Thyroid gland (tissue), 4 donors: ENCODE measurements at regions not wholly inside any gene's neighbourhood (a gene's known extent, or its start where the extent isn't known, plus 50 kb on each side); places are given as distances from the start of the nearest gene placed in this dataset.

Source experiments
- DNase-seq, 2 donors: peaks; one replicate each; pipeline ENCODE4 v3.0.0-alpha.2; 2019
- H3K27ac ChIP-seq, 3 donors: fragments of 200-600 bp; sonication (generic); 1 replicate in 2 of 3; 2 replicates in 1 of 3; pipeline ENCODE4 v1.5.1; 2016 to 2019; ENCODE audit warnings: mild to moderate bottlenecking in 1 of 3, moderate library complexity in 1 of 3
- H3K27me3 ChIP-seq: fragments of 200-600 bp; sonication (generic); one replicate; pipeline ENCODE4 v1.5.1; 2019
- H3K36me3 ChIP-seq, 2 donors: fragments of 200-600 bp; sonication (generic); one replicate each; pipeline ENCODE4 v1.5.1; 2016 to 2019
- H3K4me1 ChIP-seq, 2 donors: fragments of 200-600 bp; sonication (generic); one replicate each; pipeline ENCODE4 v1.5.1; 2017 to 2019
- H3K4me3 ChIP-seq, 3 donors: fragments of 200-600 bp; sonication (generic); replicated peaks in 1 of 3; 1 replicate in 2 of 3; 2 replicates in 1 of 3; pipeline ENCODE4 v1.5.1; 2016; ENCODE audit warnings: mild to moderate bottlenecking in 1 of 3
- H3K9me3 ChIP-seq: fragments of 200-600 bp; sonication (generic); one replicate; pipeline ENCODE4 v1.5.1; 2017
- POLR2A ChIP-seq, 2 donors: fragments of 450-650 bp; IDR thresholded peaks; one replicate each; pipeline ENCODE4 v1.6.1; 2017; ENCODE audit warnings: antibody characterized with exemption in 2 of 2, mild to moderate bottlenecking in 2 of 2, moderate library complexity in 1 of 2
- WGBS, 2 donors: methylation state at CpG; one replicate each; pipeline ENCODE4 v1.1.5; 2017; 5-methylcytosine and 5-hydroxymethylcytosine counted together
- intact Hi-C: fragments of 100-400 bp; cut with DNase I; formaldehyde crosslinking; loops from one replicate; pipeline ENCODE4 v1.15.1; 2023
- TF ChIP-seq, protein P1 (sequence below), 6 experiments: fragments of 200-600 bp in 3 of 6; fragments of 450-650 bp in 3 of 6; sonication (generic) in 3 of 6; IDR thresholded peaks; one replicate each; pipeline ENCODE4 v1.5.1; 2016 to 2019; ENCODE audit warnings: antibody characterized with exemption in 6 of 6, mild to moderate bottlenecking in 2 of 6, inconsistent platforms in 1 of 6, moderate library complexity in 1 of 6

- 78 to 85% methylated on average over 8 to 11 of the region's 12 CpGs for WGBS, 2 donors
- intact Hi-C loops, result no loop called here
- no peak overlapping the region for H3K27ac ChIP-seq
- no peaks in the 10 kb centered on the region for H3K4me1 ChIP-seq
- H3K9me3 ChIP-seq, result no peaks in the 10 kb centered on the region
- no peaks in the 10 kb centered on the region for H3K27me3 ChIP-seq
- TF ChIP-seq, protein P1, sequence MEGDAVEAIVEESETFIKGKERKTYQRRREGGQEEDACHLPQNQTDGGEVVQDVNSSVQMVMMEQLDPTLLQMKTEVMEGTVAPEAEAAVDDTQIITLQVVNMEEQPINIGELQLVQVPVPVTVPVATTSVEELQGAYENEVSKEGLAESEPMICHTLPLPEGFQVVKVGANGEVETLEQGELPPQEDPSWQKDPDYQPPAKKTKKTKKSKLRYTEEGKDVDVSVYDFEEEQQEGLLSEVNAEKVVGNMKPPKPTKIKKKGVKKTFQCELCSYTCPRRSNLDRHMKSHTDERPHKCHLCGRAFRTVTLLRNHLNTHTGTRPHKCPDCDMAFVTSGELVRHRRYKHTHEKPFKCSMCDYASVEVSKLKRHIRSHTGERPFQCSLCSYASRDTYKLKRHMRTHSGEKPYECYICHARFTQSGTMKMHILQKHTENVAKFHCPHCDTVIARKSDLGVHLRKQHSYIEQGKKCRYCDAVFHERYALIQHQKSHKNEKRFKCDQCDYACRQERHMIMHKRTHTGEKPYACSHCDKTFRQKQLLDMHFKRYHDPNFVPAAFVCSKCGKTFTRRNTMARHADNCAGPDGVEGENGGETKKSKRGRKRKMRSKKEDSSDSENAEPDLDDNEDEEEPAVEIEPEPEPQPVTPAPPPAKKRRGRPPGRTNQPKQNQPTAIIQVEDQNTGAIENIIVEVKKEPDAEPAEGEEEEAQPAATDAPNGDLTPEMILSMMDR (IDR thresholded peaks at IDR 0.05), result no peak
- TF ChIP-seq POLR2A (IDR thresholded peaks at IDR 0.05), result no peak
- DNase-seq, result no peak
- no peak overlapping the region for H3K4me3 ChIP-seq
- H3K36me3 ChIP-seq, result no peaks in the 10 kb centered on the region
Observed at GRCh38 chr3:72318504-72319193, 529.6 kb downstream of the SHQ1 start.

DNA sequence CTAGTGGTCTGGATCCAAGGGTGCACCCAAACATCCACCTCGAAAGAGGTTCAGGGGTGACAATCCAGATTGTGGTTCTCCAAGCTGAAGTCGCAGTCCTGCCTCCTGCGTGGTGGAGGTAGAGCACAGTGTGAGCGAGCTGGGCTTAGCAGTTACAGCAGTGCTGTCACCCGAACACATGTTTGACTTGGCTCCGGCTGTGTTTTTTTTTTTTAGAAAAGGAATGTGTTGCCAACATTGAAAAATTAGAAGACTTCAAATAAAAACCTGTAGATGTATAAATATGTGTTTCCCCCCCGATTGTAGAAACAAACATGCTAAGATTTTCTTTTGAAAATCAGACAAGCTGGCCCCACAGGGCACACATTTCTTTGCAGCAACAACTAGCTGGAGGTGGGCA is 530.8 kb downstream of the SHQ1 start:
- Histone ChIP-seq H3K4me1 (no peaks in the 10 kb centered on the region), H3K27me3 (no peaks in the 10 kb centered on the region), H3K36me3 (no peaks in the 10 kb centered on the region), H3K4me3 (no peak overlapping the region), H3K9me3 (no peaks in the 10 kb centered on the region), H3K27ac (no peak overlapping the region)
- 80 to 82% methylated on average over 7 of the region's 7 CpGs for WGBS, 2 donors
- TF ChIP-seq, protein P1 (IDR thresholded peaks at IDR 0.05), result no peak
- TF ChIP-seq POLR2A (IDR thresholded peaks at IDR 0.05), result no peak
- DNase-seq, result no peak
- intact Hi-C loops, result no loop called here

GRCh38 chr3:72316501-72317279 is 531.6 kb downstream of the SHQ1 start:
- H3K9me3 ChIP-seq, result no peaks in the 10 kb centered on the region
- no peak for TF ChIP-seq POLR2A (IDR thresholded peaks at IDR 0.05)
- TF ChIP-seq, protein P1 (IDR thresholded peaks at IDR 0.05), result no peak
- no peaks in the 10 kb centered on the region for H3K4me1 ChIP-seq
- H3K4me3 ChIP-seq, result no peak overlapping the region
- H3K27ac ChIP-seq, result no peak overlapping the region
- no peaks in the 10 kb centered on the region for H3K36me3 ChIP-seq
- whole genome bisulfite sequencing, 2 donors, result 86 to 90% methylated on average over 9 to 11 of the region's 13 CpGs
- intact Hi-C loops, result no loop called here
- no peak for DNase-seq
- no peaks in the 10 kb centered on the region for H3K27me3 ChIP-seq

DNA sequence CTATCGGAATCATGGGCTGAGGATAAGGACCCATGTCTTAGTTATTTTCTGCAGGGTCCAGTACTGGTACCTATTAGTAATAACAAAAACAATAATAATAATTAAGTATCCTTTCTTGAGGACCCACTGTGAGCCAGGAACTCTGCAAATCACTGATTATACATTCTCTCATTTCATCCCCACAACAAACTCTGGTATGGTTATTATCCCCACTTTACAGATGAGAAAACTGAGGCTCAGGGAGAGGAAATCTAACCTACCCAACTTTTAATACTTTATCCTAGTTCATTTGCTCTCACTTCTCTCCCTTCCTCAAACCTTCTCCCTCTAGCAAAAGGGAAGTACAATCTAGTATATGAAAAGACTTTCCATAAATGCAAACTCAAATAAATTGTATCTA is 528.4 kb upstream of the PROK2 start:
- no peaks in the 10 kb centered on the region for H3K9me3 ChIP-seq
- H3K36me3 ChIP-seq, result no peaks in the 10 kb centered on the region
- 100% methylated on average over 1 of the region's 1 CpG for WGBS, 2 donors
- intact Hi-C loops, result no loop called here
- H3K27ac ChIP-seq, result no peak overlapping the region
- no peaks in the 10 kb centered on the region for H3K27me3 ChIP-seq
- peaks cover 0 to 17% of the 10 kb centered on the region in 2 donors for H3K4me1 ChIP-seq
- H3K4me3 ChIP-seq, result no peak overlapping the region
- no peak for DNase-seq
- TF ChIP-seq, protein P1 (IDR thresholded peaks at IDR 0.05), result no peak
- no peak for TF ChIP-seq POLR2A (IDR thresholded peaks at IDR 0.05)

GRCh38 chr3:72312339-72312738 is 527.4 kb upstream of the PROK2 start:
- Histone ChIP-seq H3K27ac (no peak overlapping the region), H3K27me3 (no peaks in the 10 kb centered on the region), H3K4me3 (no peak overlapping the region), H3K4me1 (peaks cover 0 to 17% of the 10 kb centered on the region in 2 donors), H3K36me3 (no peaks in the 10 kb centered on the region), H3K9me3 (no peaks in the 10 kb centered on the region)
- DNase-seq, result no peak
- TF ChIP-seq, protein P1 (IDR thresholded peaks at IDR 0.05), result no peak
- TF ChIP-seq POLR2A (IDR thresholded peaks at IDR 0.05), result no peak
- 87 to 89% methylated on average over 6 of the region's 6 CpGs for WGBS, 2 donors
- intact Hi-C loops, result no loop called here
